GM19468 (cell line): ENCODE measurements at regions not wholly inside any gene's neighbourhood (a gene's known extent, or its start where the extent isn't known, plus 50 kb on each side); places are given as distances from the start of the nearest gene placed in this dataset.
"Not testable (repeated sequence)": the region's sequence is repeated elsewhere in the genome, so short reads cannot be mapped to it uniquely, and the experiment has no call there.

ENCODE experiments used
- ATAC-seq: cut with Tn5 transposase; IDR thresholded peaks from one replicate; pipeline ENCODE4 v1.9.1; 2021; ENCODE audit warnings: mild to moderate bottlenecking, moderate library complexity, moderate number of reproducible peaks; ENCODE audit not compliant: unreplicated experiment; ENCODE audit errors: extremely low read depth

DNA sequence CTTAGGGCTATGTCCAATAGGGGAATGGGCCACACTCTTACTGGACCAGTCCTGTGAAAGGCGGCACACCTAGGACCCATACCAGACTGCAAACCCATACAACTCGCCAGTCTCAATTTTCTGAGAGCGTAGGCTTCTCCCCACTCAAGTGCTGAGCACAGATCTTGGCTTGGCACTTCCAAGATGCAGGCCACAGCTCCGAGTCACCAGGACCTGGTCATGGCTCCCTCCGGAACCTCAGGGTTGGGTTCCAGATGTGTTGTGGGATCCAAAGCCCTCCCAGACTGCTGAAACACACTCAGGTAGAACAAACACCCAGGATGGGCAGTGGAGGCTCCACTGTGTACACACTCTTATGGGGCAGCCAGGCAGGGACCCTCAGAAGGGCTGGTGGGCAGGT is 103.3 kb downstream of the TMEM144 start:
- no peak for ATAC-seq

DNA sequence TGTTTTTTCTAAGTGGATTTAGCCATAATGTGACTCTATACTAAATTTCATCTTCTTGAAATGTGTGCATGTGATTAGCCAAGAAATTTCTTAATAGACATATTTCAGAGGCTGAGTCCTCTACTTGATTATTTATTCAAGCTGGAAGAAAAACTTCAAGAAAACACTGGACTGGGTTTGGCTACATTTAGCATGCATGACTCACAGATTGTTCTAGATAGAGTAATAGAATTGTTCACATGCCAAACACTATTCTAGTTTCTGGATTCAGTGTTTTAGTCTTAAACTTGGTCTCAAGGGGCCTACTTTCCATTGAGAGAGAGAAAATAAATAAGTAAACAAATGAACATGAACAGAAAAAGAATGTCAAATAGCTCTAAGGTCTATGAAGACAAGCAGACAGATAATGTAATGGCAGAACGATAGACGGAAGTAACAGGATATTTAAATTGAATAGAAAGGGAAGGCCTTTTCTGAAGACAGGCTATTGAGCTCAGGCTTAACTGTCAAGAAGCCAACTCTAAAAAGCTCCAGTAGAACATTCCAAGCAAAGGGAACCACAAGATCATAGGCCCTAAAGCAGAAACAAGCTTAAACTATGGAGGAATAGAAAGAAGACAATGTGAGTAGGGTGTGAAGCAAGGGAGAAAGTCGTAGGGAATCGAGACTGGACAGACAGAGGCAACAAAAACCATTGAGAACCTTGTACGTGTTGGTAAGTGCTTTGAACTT is 104.6 kb downstream of the TMEM144 start:
- no peak for ATAC-seq

DNA sequence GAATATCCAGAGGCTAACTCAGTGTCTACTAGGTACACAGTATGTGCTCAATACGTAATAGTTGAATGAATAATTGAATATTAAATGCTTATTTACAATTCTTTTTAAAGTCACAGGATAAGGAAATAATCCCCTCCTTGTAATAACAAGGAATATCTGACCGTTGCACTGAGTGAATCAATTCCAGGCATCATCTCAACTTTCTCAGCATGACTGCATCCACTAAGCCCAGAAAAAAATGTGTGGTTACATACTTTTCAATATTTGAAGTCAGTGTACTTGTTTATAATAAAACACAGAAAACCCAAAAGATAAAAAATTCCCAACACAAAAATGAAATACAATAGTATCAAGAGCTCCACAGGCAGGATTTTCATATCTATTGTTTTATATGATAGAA is 105.4 kb downstream of the TMEM144 start:
- ATAC-seq = no peak

DNA sequence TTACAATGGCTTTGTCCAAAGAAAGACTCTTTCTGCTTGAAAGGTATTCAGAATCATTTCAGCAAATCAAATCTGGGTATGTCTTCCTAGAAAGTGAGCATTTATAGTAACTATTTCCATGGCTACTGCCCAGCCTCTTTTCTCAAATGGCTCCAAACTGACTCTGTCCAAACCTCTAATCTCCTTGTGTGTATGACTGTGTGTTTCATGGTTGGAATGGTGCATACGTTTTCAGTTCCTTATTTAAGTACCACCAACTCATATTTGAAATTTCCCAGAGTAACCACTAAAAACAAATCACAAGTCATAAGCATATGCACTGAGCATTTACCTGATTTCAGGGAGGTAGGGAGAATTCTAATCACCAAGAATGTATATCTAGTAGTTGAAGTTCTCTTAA is 106.0 kb downstream of the TMEM144 start:
- ATAC-seq = peak; percentile 62

DNA sequence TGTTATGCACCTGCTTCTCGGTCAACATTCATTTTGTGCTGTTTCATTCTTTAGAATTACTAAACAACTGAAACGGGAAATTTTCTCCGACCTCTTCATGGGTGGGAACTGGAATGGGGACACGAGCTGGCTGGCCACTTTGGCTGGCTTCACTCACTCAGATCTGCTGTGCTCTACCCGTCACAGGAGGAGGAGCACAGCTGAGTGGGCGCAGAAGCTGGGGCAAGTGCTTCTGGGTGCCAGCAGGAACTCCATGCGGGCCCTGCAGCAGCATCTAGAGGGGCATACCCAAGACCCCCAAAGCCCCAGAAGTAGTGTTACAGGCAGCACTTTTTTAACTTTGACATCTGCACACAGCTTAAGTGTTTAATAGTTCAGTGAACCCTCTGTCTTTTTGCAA is 109.6 kb downstream of the TMEM144 start:
- no peak for ATAC-seq

DNA sequence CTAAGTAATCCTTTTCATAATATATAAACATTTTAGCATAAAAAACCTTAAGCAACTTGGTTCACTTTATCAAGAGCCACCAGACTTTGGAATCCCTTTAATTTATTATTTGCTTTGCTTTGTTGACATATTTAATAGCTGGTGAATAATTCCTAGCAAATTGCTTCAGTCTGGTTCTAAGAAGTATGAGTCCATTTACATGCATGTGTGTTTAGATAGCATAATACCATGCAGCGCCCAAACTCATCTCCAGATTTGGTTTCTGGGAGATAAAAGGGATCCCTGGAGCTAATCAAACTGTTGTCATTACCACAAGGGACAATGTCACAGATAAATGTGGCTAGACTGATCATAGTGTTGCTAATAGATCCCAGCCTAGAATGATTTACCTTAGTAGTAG is 111.8 kb downstream of the TMEM144 start:
- no peak for ATAC-seq

DNA sequence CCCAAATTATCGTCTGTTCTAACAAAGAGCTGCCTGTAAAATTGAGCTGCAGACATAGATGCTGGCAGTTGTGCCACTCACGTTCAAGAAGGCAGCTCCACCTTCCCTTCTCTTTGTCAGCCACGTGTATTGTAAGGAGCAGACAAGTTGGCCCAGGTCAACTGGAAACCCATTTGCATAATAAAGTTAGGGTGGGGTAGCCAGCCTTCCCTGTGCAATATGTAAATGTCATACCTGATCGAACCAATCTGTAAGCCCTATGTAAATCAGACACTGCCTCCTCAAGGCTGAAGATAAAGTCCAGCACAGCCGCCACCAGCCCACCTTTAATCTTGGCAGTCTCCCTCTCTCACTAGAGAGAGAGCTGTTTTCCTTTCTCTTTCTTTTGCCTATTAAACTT is 117.2 kb downstream of the TMEM144 start:
- ATAC-seq = no peak

DNA sequence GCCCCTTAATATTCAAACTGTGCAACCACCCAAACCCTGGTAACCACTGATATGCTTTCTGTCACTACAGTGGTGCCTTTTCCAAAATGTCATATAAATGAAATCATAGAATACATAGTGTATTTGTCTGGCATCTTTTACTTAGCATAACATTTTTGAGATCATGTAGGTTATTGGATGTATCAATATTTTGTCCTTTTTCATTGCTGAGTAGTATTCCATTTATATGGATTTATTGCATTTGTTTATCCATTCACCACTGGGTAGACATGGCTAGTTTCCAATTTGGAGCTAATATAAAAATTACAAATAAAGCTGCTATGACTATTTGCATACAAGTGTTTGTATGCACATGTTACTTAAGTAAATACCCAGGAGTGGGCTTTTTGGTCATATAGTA is 121.6 kb downstream of the TMEM144 start:
- no peak for ATAC-seq

DNA sequence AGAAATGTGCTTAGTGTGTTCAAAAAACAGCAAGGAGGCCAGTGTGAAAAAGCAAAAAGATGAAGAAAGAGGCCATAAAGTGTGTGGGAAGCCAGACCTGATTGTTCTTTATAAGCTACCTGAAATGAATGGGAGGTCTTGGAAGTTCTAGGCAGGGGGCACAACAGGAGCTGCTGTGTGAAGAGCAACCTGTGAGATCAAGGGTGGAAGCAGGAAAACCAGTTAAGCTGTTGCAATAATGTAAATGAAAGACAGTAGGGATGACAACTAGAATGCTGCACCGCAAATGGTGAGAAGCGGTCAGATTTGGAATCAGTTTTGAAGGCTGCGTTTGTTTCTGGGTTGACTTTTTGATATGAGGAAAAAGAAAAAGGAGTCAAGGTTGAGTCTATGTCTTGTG is 123.5 kb downstream of the TMEM144 start:
- ATAC-seq = no peak

DNA sequence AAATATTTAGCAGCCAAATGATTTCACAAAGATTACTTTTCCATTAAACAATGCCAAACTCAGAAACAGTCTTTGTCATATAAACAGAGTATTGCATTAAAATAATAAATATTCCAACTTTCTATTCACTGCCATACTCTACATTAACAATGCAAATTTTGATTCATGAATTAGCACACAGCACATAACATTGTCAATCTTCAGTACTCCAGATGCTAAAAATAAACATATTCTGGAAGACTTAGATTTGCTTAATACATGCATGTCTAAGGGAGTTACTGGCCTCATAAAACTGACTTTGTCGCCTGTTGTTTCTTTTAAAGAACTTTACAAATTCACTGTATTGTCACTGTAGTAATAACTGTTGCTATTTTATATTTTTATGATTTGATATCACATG is 131.6 kb downstream of the TMEM144 start:
- no peak for ATAC-seq

DNA sequence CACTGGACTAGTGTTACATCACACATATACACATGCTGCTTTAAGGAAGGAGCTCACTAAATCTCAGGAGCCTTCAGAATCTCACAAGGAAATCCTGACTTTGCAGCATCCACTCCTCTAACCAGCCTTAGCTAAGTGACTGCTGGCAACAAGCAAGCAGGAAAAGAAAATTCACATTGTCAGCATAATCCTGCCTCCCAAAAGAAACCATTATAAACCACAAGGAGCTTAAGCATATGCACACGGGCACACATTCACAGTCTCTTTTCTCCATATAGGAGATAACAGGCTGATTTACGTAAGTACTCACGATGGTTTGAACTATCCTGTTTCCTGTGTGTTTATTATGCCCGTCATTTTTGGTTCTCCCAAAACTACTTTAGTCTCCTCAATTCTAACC is 136.3 kb downstream of the TMEM144 start:
- ATAC-seq = no peak

DNA sequence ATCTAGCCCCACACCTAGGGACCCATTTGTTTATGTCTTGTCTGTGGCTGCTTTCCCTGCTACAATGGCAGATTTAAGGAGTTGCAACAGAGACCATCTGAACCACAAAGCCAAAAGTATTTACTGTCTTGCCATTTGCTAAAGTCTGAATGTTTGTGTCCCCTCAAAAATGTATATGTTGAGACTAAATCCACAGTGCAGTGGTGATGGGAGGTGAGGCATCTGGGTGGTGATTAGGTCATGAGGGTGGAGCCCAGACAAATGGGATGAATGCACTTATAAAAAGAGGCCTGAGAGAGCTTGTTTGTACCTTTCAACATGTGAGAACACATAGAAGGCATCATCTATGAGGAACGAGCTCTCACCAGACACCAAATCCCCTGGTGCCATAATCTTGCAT is 137.3 kb downstream of the TMEM144 start:
- no peak for ATAC-seq

DNA sequence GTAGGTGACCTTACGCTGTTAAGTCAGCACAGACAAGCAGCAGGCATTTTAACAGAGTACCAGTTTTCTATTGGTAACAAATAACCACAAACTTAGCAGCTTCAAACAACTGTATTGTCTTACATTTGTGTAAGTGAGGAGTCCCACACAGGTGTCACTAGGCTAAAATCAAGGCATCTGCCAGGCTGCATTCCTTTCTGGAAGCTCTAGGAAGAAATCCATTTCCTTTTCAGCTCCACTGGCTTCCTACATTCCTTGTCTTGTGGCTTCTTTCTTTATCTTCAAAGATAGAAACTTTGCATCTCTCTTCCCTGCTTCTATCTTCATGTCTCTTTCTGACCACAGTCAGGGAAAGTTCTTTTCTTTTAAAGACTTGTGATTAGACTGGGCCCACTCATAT is 139.9 kb downstream of the TMEM144 start:
- no peak for ATAC-seq

DNA sequence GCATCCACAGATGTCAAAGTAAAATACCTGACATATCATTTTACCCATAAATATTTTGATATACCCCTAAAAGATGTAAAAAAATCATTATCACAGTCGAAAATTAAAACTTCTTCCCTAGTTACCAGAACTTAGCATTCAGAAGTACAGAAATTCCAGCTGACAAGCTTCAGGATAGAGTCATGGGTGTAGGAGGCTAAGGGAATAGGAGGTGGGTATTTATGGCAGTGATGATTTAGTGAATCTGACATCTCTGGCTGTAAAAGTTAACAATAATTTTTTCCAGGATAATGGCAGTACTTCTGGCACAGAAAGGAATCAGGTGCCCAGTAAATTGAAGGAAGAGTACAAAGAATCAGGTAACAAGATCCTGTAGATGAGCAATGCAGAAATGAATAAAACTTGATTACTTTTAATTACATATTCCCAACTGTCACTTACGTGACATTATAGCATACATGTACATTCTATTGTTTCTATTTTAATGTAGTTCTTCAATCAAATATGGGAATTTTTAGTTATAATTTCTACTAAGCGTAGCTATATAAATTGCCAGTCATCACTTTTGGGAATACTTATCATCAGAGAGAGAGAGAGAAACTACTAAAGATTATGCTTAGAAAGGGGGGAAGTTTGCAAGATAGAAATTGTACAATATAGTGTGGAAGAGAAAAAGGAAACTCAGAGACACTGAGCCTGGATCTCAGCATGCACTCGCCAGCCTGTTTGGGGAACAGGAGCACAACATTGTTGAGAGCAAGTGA is 143.4 kb downstream of the TMEM144 start:
- no peak for ATAC-seq

DNA sequence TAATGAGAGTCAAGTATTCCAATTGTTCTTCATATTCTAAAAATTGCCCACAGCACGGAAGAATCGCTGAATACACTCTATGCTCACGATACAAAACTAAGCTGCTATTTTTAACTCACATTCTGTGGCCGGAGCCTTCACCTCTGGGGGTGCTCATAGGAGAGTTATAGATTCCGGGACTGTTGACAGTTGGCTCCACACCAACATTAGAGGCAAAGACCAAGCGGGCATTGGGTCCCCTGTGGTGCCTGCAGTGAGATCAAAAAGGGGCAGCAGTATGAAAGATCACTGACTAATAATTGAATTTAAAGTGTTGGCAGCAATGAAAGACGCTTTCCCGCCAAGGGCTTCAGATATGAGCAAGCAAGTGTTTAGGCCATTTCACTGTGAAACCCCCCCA is 146.0 kb downstream of the TMEM144 start:
- no peak for ATAC-seq

DNA sequence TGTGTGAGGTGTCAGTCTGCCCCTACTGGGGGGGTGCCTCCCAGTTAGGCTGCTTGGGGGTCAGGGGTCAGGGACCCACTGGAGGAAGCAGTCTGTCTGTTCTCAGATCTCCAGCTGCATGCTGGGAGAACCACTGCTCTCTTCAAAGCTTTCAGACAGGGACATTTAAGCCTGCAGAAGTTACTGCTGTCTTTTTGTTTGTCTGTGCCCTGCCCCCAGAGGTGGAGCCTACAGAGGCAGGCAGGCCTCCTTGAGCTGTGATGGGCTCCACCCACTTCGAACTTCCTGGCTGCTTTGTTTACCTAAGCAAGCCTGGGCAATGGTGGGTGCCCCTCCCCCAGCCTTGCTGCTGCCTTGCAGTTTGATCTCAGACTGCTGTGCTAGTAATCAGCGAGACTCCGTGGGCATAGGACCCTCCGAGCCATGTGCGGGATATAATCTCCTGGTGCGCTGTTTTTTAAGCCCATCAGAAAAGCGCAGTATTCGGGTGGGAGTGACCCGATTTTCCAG is 153.7 kb upstream of the RXFP1 start:
- not testable (repeated sequence) for ATAC-seq

DNA sequence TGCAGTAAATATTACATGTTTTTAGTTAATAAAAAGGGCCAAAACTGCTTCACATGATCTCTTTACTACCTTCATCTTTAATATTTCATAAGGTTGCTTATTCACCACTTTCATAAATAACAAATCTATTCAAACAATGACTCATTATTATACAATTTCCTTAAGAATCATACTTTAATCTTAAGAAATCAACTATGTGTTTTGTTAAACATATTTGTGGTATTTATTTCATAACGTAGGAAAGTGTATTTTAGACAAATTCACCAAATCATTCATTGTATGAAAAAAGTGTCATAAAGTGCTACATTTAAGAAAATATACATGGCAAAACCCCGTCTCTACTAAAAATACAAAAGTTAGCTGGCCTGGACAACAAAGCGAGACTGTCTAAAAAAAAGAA is 150.5 kb upstream of the RXFP1 start:
- no peak for ATAC-seq

DNA sequence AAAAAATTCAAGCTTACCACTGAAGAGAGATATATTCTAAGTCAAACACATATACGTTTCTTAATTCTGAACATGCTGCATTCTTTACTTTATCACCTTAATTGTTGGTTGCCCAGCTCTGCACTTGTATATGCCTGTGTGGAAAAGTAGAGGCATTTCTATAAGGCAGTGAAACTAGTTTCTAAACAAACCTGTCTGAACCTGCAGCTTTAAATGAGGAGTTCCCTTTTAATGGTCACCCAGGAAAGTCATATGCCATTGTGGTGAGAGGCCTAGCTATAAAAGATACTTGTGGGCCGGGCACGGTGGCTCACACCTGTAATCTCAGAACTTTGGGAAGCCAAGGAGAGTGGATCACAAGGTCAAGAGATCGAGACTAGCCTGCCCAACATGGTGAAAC is 147.4 kb upstream of the RXFP1 start:
- ATAC-seq = no peak

DNA sequence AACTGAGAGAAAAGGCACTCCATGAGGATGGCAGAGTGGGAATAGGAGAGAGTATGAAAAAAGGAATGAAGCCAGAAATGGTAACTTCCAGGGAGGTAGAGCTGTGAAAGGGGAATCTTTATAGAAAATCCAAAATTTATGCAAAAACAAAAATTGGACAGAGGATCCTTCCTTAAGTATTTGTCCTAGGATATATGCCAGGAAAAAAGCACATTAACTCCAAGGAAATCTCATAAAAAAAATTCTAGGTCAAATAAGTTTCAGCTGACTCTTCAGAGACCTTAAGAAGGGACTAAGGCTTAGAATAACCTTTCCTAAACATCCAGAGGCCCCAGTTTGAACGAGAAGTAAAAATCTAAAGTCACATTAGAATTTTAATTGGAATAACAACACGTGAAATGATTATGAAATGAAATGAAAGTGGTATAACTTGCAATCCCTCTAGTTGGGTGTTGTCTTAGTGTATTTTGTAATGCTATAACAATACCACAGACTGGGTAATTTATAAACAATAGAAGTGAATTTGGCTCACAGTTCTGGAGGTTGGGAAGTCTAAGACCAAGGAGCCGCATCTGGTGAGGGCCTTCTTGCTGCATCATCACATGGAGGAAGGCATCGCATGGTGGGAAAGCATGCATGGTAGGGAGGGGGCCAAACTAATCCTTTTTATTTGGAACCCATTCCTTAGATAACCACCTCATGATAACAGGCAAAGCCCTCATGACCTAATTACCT is 145.4 kb upstream of the RXFP1 start:
- ATAC-seq = no peak

DNA sequence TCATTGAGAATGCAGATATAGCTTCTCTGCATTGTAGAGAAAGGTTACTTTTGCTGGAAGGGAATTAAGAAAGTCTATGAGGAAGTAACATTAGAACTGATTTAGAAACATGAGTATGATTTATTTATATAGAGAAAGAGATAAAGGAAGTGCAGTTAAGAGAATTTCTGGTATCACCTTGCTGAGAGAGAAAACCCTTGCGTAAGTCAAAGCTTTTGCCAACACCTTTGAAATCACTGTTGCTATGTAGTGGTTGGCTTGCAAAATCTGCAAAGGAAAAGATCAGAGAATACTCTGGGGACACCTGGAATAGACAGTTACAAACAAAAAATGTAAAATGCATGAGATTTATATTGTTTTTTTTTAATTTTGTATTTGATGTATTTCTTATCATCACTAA is 137.3 kb upstream of the RXFP1 start:
- no peak for ATAC-seq

DNA sequence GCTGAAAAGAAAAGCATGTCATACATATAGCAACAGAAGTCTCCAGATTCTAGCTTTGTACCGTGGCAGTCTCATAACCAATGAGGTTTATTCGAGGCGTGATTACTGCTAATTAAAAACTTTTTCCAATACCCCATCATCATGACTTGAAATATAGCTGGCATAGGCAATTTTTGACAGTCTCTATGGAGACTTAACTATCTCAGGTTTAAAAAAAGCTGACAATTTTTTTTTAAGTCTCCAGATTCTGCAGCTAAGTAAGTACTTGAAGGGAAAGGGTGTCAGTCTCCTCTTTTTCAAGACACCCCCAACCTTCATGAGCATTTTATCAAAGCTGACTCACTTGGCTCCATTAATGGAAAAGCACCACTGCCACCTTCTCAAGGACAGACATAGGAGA is 126.3 kb upstream of the RXFP1 start:
- ATAC-seq = no peak
